ENCODE measurements at regions not wholly inside any gene's neighbourhood (a gene's known extent, or its start where the extent isn't known, plus 50 kb on each side); places are given as distances from the start of the nearest gene placed in this dataset.

DNA sequence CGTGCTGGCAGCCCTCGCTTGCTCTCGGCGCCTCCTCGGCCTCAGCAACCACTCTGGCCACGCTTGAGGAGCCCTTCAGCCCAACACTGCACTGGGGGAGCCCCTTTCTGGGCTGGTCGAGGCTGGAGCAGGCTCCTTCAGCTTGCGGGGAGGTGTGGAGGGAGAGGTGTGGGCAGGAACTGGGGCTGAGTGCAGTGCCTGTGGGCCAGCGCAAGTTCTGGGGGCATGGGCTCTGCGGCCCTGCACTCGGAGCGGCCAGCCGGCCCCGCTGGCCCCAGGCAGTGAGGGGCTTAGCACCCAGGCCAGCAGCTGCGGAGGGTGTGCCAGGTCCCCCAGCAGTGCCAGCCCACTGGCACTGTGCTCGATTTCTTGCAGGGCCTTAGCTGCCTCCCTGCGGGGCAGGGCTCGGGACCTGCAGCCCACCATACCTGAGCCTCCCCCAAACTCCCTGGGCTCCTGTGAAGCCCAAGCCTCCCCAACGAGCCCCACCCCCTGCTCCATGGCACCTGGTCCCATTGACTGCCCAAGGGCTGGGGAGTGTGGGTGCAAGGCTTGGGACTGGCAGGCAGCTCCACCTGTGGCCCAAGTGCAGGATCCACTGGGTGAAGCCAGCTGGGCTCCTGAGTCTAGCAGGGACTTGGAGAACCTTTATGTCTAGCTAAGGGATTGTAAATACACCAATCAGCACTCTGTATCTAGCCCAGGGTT, 556.8 kb downstream of the GABRG1 start:
- TF ChIP-seq EZH2phosphoT487 (IDR thresholded peaks at IDR 0.05; ENCODE audit: insufficient read depth, low read depth) (no peak), EZH2 (IDR thresholded peaks at IDR 0.05; ENCODE audit: insufficient read depth, poor library complexity, severe bottlenecking) (no peak)
